ENCODE measurements at regions not wholly inside any gene's neighbourhood (a gene's known extent, or its start where the extent isn't known, plus 50 kb on each side); places are given as distances from the start of the nearest gene placed in this dataset.

- no peak for DNase-seq (ENCODE audit: low read depth, low spot score)
Measured at GRCh38 chr18:54769526-54770464, 58.5 kb upstream of the RAB27B start.

GRCh38 chr18:54772056-54772455 lies 56.2 kb upstream of the RAB27B start:
- DNase-seq (ENCODE audit: low read depth, low spot score) = no peak

GRCh38 chr18:54774423-54774822 lies 53.9 kb upstream of the RAB27B start:
- DNase-seq (ENCODE audit: low read depth, low spot score) = no peak

- no peak for DNase-seq (ENCODE audit: low read depth, low spot score)
Measured at GRCh38 chr18:54774981-54775665, 53.2 kb upstream of the RAB27B start.

- DNase-seq (ENCODE audit: low read depth, low spot score) = no peak
Measured at GRCh38 chr18:54775686-54776085, 52.6 kb upstream of the RAB27B start.

GRCh38 chr18:54776282-54776977 lies 51.8 kb upstream of the RAB27B start:
- peak; percentile 3 for DNase-seq (ENCODE audit: low read depth, low spot score)

- no peak for DNase-seq (ENCODE audit: low read depth, low spot score)
Measured at GRCh38 chr18:54777118-54777791, 51.0 kb upstream of the RAB27B start.

GRCh38 chr18:54777989-54778388 lies 50.3 kb upstream of the RAB27B start:
- no peak for DNase-seq (ENCODE audit: low read depth, low spot score)
